Epidermal melanocyte (primary cell): ENCODE measurements at regions not wholly inside any gene's neighbourhood (a gene's known extent, or its start where the extent isn't known, plus 50 kb on each side); places are given as distances from the start of the nearest gene placed in this dataset.
"Not testable (repeated sequence)": the region's sequence is repeated elsewhere in the genome, so short reads cannot be mapped to it uniquely, and the experiment has no call there.

ENCODE experiments used
- DNase-seq: peaks from one replicate; pipeline ENCODE4 v3.0.0; 2011; ENCODE audit warnings: low spot score; ENCODE audit not compliant: insufficient read length

DNA sequence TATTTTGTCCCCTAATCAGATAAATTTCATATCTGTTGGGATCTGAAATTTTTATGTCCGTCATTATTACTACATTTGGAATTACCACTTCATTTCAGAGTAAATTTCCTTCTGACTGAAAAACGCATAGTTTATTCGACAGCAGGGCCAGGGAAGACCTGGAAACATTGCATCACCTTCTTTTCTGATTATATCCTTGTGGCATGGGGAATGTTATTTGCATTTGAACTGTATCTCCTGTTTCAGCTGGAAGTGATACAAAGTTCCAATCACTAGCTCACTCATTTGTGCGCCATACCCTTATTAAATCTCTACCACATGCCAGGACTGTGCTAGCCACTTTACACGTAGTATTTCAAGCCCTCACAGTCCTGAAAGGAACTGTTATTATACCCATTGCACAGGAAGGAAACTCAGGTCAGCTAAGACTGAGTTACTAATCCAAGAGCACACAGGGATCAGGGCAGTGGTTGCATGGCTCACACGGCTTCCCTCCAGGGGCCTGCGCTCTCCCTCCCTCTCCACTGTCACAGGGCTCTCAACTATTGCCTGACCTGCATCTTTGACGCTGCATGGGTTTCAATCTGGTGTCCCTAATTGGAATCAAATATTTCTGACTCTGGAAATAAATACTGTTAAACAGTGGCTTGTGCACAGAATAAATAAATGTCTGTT lies 84.4 kb upstream of the NANOS1 start:
- DNase-seq, result no peak

DNA sequence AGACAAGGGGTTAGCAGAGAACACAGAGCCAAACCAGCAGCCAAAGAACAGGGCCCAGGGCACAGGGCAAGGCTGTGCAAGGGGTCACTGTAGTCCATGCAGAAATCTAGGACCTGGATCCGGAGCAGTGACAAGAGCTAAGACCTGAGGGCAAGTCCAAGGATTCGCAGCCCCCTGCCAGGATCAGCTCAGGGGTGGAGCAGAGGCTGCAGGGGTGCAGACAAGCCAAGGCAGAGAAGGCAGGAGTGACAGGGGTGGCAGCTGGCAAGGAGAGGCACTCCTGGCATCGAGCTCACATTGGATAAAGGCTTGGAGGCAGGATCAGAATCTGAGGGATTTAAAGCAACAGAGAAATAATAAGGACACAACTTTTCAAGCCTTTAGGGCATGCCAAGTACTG lies 80.7 kb upstream of the NANOS1 start:
- DNase-seq, result no peak

GRCh38 chr10:118950190-118950680 lies 79.3 kb upstream of the NANOS1 start:
- no peak for DNase-seq

GRCh38 chr10:118950997-118951637 lies 78.4 kb upstream of the NANOS1 start:
- no peak for DNase-seq

- no peak for DNase-seq
Measured at GRCh38 chr10:118952493-118953295, 76.8 kb upstream of the NANOS1 start.

DNA sequence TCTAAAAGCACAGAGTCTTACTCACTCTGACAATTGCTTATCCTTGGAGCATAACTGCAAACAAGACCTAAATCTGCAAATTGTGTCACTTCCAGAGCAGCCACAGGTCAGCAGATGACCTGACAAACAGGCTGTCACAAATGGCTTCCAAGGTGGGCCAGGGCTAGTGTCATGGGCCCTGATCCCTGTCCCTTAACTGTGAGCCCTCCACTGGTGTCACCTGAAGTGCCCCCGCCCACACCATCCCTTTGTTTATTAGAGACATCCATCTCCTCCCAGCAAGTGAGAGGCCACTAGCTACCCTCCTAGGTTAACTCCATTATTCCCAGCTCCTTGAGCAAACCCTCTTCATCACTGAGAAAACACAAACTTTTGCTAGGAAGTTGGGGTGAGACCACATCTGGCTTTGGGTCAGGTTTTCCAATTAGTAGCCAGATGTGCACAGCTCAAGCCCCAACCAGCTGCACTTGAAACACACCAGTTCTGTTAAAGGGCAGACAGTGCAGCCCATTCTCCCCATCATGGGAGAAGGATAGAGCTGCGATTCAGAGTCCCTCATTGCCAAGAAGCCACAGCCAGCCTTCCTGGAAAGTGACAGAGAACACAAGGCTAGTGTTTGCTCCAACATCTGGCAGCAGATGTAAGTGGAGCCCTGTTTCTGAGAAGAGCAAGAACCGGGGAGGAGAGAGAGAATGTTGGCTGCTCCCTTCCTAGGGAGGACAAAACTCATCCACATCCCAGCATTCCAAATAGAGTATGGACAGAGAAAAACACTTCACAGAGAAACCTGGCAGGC lies 75.7 kb upstream of the NANOS1 start:
- no peak for DNase-seq

- DNase-seq, result no peak
Measured at GRCh38 chr10:118955531-118955930, 74.0 kb upstream of the NANOS1 start.

DNA sequence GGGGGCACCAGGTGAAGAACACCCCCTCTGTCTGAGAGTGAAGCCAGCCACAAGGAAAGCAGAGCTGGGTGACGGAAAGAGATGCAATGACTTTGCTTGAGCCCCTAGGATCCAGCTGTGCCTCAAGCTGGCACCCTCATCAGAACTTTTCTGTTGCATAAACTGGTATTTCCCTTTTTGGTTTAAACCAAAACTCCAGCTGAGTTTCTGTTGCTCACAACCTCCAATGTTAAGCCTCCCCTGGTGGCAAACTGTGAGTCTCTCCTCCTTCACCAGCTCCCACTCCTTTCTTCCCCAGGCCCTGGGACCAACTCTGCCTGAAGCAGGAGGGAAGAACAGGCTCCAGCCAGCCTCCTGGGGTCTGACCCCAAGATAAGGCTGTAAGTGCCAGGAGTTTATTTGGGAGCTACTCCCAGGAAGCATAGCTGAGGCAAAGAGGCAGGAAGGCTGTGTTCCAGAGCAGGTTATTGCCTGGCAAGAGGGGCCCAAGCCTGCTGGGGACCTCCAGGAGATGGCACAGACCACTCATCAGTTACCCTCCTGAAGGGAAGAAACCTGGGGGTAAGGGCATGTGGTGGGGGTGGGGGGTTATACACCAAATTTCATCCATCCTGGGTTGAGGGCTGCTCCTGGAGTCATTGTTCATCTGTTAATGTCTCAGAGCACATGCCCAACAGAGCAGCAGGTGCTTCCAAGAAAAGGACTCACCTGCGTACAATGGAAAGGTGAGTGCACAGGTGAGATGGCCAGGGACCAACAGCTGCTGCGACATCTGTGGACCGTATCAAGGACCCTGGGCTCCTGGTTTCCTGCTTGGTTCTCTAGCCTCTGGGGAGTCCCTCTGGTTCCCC lies 73.3 kb upstream of the NANOS1 start:
- DNase-seq, result no peak

DNA sequence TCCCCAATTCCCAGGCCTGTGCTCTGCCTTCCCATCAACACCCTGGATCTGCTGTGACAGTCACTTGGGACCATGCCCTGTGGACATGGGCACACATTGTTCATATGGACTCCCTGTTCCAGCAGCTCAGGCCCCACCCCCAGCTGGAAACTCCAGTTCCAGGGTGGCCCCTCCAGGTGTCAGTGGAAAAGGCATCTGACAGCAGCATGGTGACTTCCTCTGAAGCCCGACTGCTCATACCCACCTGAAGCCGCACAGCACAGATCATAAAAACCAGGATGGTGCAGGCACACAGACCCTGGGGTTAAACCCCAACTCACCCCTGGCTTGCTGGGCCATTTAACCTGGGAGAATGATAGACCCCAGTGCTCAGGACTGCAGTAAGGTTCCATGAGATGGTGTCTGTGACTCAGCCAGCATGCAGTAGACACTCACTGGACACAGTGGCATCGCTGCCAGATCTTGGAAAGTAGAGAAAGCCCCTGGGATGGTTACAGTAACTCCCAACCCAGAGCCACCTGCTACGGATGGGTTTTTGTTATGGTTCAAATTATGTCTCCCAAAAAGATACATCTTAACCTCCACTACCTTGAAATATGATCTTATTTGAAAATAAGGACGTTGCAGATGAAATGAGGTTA lies 72.6 kb upstream of the NANOS1 start:
- DNase-seq, result no peak

- DNase-seq, result no peak
Measured at GRCh38 chr10:118957443-118957825, 72.1 kb upstream of the NANOS1 start.

GRCh38 chr10:118957966-118958365 lies 71.5 kb upstream of the NANOS1 start:
- DNase-seq, result no peak

DNA sequence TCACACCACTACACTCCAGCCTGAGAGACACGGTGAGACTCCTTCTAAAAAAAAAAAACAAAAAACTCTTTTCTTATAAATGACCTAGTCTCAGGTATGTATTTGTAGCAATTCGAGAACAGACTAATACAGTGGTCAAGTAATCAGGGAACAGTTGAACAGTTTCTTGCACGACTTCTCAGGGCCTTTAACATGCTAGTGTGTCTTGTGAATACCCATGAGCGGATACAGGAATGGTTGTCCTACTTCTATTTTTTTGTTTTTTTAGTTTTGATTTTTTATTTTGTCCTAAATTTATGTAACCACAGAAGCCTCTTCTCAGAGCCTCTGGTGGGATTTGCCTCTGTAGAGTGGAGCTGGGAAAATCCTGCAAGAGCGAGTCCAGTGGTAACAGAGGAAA lies 71.0 kb upstream of the NANOS1 start:
- no peak for DNase-seq

DNA sequence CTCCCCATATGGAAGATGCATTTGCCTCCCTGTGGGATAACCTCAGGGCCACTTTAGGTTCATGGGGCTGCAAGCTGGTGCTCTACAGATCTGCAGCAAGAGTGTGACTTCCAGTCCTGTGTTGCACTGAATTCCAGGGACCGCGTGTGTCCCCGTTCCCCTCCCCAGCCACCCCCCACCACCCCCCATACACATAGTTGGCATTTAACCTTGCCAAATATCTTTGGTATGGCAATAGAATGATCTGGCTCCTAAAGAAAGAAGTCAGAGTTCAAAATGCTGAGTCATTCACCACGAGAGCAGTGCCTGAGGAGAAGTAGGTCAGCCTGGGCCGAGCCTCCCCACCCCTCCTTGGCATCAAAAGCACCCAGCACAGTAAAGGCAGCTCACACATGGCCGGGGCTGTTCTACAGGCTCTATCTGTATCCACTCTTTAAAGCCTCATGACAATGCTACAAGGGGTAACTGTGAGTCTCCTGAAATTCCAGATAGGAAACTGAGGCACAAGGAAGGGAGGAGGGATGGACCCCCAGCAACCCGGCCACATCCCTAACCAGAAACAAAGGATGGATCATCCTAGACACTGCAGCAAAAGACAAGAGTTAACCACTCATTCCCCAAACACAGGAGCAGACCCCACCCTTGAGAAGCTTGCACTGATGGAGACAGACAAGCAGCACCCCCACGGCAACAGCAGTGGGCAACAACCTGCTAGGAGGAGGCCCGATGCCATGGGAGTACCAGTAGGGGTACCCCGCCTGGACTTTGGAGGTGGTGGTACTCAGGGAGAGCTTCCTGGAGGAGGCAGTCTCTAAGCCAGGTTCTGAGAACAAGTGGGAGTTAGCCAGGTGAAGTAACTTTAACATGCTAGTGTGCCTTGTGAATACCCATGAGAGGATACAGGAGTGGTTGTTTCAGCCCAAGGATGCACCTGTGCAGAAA lies 70.3 kb upstream of the NANOS1 start:
- peak; percentile 70 for DNase-seq

DNA sequence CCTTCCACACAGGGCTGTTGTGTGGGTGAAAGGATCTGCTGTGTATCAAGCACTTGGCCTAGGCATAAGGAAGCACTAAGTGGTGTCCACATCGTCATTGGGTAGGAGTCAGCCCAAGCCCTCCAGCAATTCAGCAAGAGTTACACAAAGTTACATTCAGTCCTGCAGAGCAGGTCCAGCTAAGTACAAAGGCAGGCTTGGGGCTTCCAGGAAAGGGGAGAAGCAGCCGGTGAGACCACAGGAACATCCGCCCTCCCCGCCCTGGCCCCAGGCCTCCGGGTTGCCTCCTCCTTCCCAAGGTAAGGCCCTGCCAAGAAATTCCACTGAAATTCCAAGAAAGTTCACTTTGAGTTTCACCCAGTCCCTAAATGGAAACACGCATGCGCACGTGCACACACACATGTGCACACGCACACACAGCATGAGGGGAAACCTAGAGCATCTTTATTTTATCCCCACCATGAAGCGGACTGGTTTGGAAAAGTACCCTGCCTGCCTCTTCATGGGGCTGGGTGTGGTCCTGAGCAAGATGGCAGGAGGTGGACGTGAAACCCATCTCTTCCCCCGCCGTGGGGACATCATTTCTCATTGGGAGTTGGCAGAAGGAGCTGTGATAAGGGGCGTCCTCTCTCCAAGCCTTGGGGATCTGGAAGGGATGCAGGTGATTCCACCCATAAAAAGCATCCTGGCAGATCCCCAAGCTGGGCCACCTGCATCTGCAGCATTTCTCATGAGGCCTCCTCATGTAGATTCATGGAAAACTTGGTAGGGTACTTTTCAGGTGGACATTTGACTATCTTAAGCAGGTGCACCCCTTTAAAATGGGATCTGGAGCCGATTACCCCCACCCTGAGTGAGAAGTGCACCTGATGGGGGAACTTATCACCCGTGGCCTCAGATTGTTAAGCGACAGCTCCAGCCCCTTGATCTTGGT lies 69.1 kb upstream of the NANOS1 start:
- no peak for DNase-seq

DNA sequence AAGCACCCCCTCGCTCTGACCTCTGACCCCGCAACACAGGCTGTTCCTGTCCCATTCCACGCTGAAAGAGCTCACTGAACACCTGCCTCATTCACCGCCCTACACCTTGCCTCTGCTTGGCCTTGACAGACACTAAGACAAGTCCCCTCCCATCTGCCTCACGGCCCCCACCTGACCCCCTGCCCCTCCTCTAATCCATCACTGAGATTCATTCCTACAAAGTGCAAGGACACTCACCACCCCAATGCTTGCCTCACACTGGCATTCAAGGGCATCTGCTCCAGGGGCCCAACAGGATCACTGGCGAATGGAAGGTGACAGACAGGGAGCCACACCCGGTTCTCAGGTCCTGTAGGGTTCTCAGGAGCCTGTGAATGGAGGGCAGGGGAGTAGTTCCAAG lies 68.1 kb upstream of the NANOS1 start:
- DNase-seq, result no peak

DNA sequence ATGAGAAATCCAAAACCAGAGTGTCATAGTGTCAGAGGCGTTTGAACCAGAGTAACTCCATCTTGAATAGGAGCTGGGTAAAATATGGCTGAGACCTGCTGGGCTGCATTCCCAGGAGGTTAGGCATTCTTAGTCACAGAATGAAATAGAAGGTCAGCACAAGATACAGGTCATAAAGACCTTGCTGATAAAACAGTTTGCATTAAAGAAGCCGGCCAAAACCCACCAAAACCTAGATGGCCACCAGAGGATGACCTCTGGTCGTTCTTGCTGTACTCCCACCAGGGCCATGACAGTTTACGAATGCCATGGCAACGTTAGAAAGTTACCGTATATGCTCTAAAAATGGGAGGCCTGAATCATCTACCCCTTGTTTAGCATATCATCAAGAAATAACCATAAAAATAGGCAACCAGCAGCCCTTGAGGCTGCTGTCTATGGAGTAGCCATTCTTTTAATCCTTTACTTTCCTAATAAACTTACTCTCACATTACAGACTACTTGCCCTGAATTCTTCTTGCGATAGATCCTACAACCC lies 67.1 kb upstream of the NANOS1 start:
- not testable (repeated sequence) for DNase-seq

- DNase-seq, result no peak
Measured at GRCh38 chr10:118963341-118963740, 66.2 kb upstream of the NANOS1 start.

DNA sequence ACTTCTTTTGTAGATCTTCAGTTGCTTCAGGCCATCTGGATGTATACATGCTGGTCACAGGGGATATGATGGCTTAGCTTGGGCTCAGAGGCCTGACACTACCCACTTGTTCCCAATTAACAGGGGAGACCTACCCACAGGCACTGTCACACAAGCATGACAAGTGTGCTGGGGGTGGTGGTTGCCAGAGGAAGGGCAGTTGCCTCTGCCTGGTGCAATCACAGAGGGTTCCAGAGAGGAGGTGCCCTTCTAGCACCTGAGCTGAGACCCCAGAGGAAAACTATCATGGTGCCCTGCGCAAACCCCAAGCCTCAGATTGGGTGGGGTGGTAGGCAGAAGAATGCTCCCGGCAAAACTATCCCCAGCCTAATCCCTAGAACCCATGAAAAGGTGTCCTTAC lies 65.6 kb upstream of the NANOS1 start:
- no peak for DNase-seq
